ENCODE measurements at regions not wholly inside any gene's neighbourhood (a gene's known extent, or its start where the extent isn't known, plus 50 kb on each side); places are given as distances from the start of the nearest gene placed in this dataset.
"Not testable (repeated sequence)": the region's sequence is repeated elsewhere in the genome, so short reads cannot be mapped to it uniquely, and the experiment has no call there.

DNA sequence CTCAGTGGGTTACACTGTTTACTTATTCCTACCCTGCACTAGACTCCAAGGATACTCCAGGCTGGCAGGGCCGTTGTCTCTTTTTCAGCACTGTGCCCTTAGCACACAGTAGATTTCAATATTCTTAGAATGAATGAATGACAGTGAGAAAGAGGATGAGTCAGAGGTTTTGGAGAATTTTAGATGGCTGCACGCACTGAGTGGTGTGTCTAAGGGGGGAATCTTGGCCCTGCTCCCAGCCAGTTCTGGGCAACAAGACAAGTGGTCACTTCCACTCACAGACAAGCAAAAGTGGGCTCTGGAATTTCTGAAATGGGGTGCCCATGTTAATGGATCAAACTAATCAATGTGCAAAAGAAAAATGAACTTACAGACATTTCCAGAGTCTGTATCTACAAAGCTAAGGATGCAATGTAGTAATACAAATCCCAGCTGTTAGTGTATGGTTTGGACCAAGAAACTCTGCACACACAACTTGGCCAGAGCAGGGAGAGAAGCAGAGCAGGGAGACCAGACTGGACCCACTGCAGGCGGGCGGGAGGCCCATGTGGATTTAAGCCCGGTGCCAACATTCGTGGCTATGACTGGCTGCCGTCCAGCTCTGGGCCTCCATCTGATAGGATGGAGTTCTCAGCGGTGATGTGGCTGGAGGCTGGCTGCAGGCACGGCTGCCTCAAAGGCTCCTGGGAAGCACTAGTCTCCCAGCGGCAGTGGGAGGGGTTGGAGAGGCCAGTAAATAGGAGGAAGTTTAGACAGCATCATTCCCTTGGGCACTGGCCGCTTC is 95.6 kb upstream of the CDYL2 start:
- Histone ChIP-seq H3K27me3 (no peaks in the 10 kb centered on the region), H3K4me3 (peak overlapping the region in 1 of 4 donors; percentile 2), H3K27ac (peak overlapping the region in 2 of 4 donors; percentile 22 to 67), H3K4me1 (peaks cover 0 to 13% (median 0%) of the 10 kb centered on the region in 4 donors), H3K36me3 (no peaks in the 10 kb centered on the region), H3K9me3 (peaks cover 0 to 2% (median 0%) of the 10 kb centered on the region in 4 donors)
- TF ChIP-seq POLR2A (IDR thresholded peaks at IDR 0.05) (no peak), EP300 (IDR thresholded peaks at IDR 0.05) (no peak)
- TF ChIP-seq, protein P1, sequence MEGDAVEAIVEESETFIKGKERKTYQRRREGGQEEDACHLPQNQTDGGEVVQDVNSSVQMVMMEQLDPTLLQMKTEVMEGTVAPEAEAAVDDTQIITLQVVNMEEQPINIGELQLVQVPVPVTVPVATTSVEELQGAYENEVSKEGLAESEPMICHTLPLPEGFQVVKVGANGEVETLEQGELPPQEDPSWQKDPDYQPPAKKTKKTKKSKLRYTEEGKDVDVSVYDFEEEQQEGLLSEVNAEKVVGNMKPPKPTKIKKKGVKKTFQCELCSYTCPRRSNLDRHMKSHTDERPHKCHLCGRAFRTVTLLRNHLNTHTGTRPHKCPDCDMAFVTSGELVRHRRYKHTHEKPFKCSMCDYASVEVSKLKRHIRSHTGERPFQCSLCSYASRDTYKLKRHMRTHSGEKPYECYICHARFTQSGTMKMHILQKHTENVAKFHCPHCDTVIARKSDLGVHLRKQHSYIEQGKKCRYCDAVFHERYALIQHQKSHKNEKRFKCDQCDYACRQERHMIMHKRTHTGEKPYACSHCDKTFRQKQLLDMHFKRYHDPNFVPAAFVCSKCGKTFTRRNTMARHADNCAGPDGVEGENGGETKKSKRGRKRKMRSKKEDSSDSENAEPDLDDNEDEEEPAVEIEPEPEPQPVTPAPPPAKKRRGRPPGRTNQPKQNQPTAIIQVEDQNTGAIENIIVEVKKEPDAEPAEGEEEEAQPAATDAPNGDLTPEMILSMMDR (IDR thresholded peaks at IDR 0.05) = no peak
- DNase-seq (ENCODE audit: low spot score in 2 of 2) = peak; percentile 59 to 73
- 18 to 26% methylated on average over 11 of the region's 11 CpGs for WGBS, 2 donors

DNA sequence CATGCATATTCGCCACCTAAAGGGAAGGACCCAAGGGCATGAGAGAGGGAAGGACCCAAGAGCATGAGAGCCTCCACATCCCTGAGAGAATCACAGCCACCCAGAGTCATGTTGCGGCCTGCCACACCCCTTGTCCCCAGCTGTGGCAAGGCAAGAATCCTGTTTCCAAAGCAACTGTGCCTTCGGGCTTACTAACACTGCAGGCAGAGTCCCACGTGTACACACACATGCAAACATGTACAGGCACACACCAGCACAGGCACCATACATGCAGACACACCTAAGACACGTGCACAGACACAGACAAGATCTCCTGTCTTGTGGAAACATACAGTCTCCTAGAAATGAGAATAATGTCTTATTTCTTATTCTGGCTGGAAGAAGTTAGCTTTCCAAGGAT is 92.4 kb upstream of the CDYL2 start:
- H3K36me3 ChIP-seq = no peaks in the 10 kb centered on the region

GRCh38 chr16:80894091-80894490 is 89.7 kb upstream of the CDYL2 start:
- H3K27me3 ChIP-seq = no peaks in the 10 kb centered on the region
- WGBS, 2 donors = 55 to 66% methylated on average over 3 of the region's 3 CpGs
- no peak overlapping the region for H3K4me3 ChIP-seq
- peaks cover 0 to 2% (median 0%) of the 10 kb centered on the region in 4 donors for H3K9me3 ChIP-seq
- no peak for TF ChIP-seq EP300 (IDR thresholded peaks at IDR 0.05)
- TF ChIP-seq POLR2A (IDR thresholded peaks at IDR 0.05) = no peak
- TF ChIP-seq, protein P1 (IDR thresholded peaks at IDR 0.05) = no peak
- no peaks in the 10 kb centered on the region for H3K4me1 ChIP-seq
- no peak overlapping the region for H3K27ac ChIP-seq
- DNase-seq (ENCODE audit: low spot score in 2 of 2) = no peak
- H3K36me3 ChIP-seq = no peaks in the 10 kb centered on the region

More for the DNA sequence above, 92.4 kb upstream of the CDYL2 start:
- DNase-seq (ENCODE audit: low spot score in 2 of 2) = no peak
- no peaks in the 10 kb centered on the region for H3K27me3 ChIP-seq
- peaks cover 0 to 13% (median 0%) of the 10 kb centered on the region in 4 donors for H3K4me1 ChIP-seq
- 62 to 76% methylated on average over 5 of the region's 5 CpGs for whole genome bisulfite sequencing, 2 donors
- peaks cover 0 to 2% (median 0%) of the 10 kb centered on the region in 4 donors for H3K9me3 ChIP-seq
- TF ChIP-seq, protein P1 (IDR thresholded peaks at IDR 0.05) = no peak
- TF ChIP-seq EP300 (IDR thresholded peaks at IDR 0.05) = no peak
- no peak for TF ChIP-seq POLR2A (IDR thresholded peaks at IDR 0.05)
- no peak overlapping the region for H3K4me3 ChIP-seq
- H3K27ac ChIP-seq = no peak overlapping the region

- H3K36me3 ChIP-seq = no peaks in the 10 kb centered on the region
- H3K9me3 ChIP-seq = peaks cover 0 to 2% (median 0%) of the 10 kb centered on the region in 4 donors
- no peak for DNase-seq (ENCODE audit: low spot score in 2 of 2)
- TF ChIP-seq EP300 (IDR thresholded peaks at IDR 0.05) = no peak
- TF ChIP-seq POLR2A (IDR thresholded peaks at IDR 0.05) = no peak
- TF ChIP-seq, protein P1 (IDR thresholded peaks at IDR 0.05) = no peak
- WGBS, 2 donors = 70 to 76% methylated on average over 6 of the region's 6 CpGs
- no peak overlapping the region for H3K4me3 ChIP-seq
- H3K4me1 ChIP-seq = no peaks in the 10 kb centered on the region
- no peak overlapping the region for H3K27ac ChIP-seq
- H3K27me3 ChIP-seq = no peaks in the 10 kb centered on the region
These were observed 89.3 kb upstream of the CDYL2 start for GRCh38 chr16:80893686-80894085.

GRCh38 chr16:80892395-80892794 is 88.0 kb upstream of the CDYL2 start:
- H3K4me1 ChIP-seq; H3K36me3 ChIP-seq; H3K27me3 ChIP-seq; H3K9me3 ChIP-seq; H3K27ac ChIP-seq; DNase-seq (ENCODE audit: low spot score in 2 of 2); H3K4me3 ChIP-seq: not testable (repeated sequence)
- WGBS, 2 donors = 83 to 86% methylated on average over 10 of the region's 10 CpGs

All from tibial nerve (tissue), 4 donors.